ENCODE measurements at regions not wholly inside any gene's neighbourhood (a gene's known extent, or its start where the extent isn't known, plus 50 kb on each side); places are given as distances from the start of the nearest gene placed in this dataset.

- TF ChIP-seq CTCF (IDR thresholded peaks at IDR 0.05; ENCODE audit: poor library complexity, severe bottlenecking) (no peak), MXI1 (conservative IDR thresholded peaks at IDR 0.05; ENCODE audit: poor library complexity, severe bottlenecking) (no peak), TAF1 (IDR thresholded peaks at IDR 0.05; ENCODE audit: low read depth) (no peak), POLR2AphosphoS5 (IDR thresholded peaks at IDR 0.05) (no peak), EP300 (conservative IDR thresholded peaks at IDR 0.05; ENCODE audit: poor library complexity, severe bottlenecking) (no peak), EZH2 (IDR thresholded peaks at IDR 0.05; ENCODE audit: borderline replicate concordance, insufficient read depth, low read length, poor library complexity, severe bottlenecking) (no peak), SMC3 (conservative IDR thresholded peaks at IDR 0.05; ENCODE audit: poor library complexity) (no peak)
Measured at GRCh38 chr7:24130631-24131030, 153.4 kb upstream of the NPY start.
